NCI-H774 (cell line): ENCODE measurements at regions not wholly inside any gene's neighbourhood (a gene's known extent, or its start where the extent isn't known, plus 50 kb on each side); places are given as distances from the start of the nearest gene placed in this dataset.
"Not testable (repeated sequence)": the region's sequence is repeated elsewhere in the genome, so short reads cannot be mapped to it uniquely, and the experiment has no call there.

Experiments used
- DNase-seq: peaks from one replicate; lab custom pipeline; 2025; lab: John Stamatoyannopoulos, UW

DNA sequence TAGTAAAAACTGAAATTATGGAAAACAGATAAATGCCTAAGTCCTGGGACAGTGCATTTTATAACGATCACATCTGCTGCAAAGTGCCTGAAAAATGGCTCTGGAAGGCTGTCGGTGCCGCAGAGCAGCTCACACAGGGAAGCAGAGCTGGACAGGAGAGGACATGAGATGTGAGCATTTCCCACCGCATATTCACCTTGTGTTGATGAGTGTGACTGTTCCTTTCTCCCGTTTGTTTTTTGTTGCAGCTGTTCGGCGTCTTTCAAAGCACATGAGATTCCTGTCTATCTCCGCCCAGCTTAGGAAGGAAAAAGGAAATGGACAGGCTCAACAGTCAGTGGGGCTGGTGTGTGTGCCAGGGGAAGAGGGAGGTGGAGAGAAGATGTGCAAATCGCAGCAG lies 164.9 kb upstream of the SEMA6A start:
- no peak for DNase-seq

DNA sequence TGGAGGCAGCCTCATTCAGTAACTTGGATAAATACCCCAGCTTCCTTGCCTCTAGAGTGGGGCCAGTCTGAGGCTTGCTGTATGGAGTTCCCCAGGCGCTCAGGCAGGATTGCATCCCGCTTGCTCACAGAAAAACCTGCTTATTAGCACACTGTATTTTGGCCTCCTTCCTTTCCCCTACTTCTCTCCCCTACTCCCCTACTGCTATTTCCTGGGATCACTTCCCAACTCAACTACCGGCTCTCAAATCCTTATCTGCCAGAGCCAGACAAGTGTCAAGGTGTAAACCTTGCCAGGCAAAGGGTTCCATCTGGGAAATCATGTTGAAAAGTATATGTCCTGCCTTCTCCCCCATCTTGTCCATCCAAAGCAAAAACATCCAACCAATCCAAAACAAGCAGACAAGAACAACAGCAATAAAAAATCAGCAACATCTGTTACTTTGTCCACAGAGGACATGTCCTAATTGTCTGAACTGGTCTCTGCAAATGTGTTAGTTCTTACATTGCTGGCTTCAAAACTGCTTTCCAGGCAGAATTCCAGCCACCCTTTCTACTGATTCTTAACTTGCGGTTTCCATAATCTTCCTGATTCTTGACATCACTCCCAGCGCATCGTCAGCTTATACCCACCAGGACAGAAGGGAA lies 164.1 kb upstream of the SEMA6A start:
- no peak for DNase-seq

DNA sequence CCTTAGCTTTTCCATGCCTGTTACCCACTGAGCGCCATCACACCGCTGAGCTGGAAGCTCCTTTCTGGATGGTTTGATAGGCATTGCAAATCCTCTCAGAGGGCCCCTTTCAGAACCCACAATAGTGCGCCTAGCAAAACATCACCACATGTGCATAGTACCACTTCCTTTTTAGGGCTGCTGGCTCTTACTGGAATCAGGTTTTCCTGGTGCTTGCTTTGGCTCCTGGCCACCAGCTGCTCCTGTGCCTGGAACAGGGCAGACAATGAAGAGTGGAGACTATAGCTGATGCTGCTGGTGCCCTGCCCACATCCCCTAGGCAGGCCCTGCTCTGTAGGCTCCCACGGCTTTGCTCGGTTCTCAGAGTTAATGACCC lies 163.6 kb upstream of the SEMA6A start:
- DNase-seq: no peak

DNA sequence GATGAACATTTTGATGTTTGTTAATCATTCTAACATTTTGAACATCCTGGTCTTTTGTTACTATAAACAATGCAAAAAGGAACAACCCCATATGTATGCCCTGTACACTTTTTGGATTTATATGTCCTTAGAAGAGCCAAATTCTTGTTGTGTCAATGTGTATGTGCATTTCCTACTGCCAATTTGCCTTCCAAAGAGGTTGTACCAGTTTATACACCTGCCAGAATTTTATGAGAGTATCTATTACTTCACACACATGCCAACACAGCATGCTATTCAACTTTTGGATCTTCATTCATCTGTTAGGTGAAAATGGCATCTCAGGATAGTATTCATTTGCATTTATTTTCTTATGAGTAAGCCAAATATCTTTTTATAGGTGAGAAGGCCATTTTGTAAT lies 162.0 kb upstream of the SEMA6A start:
- DNase-seq: no peak

DNA sequence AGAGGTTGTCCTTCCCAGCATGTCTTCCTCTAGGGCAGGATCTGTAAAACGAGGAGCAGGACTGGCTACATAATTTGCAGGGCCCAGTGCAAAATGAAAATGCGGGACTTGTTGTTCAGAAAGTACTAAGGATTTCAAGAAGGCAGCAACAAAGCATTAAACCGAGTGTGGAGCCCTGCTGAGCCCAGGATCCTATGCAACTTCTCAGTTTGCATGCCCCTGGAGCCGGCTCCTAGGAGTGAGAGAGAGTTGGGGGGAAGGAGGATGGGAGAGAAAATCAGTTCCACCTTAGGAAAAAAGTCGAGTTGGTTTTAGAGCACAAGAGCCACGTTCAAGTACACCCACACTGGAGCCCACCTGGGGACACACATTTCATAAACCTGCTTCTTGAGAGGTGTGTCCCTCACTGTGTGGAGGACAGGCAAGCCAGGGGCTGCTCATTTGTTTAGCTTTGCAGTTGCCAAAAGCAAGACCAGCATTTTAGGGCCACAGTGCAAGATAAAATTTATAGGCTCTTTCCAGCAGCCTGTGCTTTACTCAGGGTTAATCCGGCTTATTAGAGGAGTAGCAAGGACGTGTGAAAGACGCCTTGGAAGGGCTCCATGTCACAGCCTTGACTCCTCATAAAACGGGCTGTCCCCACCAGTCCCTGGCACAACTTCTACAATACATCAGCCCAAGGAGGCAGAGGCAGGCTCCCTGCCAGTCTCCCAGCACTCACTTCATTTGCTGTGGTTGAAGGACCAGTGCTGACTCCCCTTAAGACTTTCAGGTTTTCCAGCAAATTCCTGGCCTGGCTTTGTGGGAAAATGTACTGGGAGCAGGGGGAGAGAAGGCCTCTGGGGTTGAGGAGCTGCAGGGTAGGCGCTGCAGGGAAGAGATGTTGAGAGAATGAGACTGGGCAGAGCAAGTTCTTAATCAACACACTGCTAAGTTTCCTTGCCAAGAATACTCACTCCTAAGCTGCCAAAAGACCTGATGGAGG lies 159.7 kb upstream of the SEMA6A start:
- DNase-seq: no peak

DNA sequence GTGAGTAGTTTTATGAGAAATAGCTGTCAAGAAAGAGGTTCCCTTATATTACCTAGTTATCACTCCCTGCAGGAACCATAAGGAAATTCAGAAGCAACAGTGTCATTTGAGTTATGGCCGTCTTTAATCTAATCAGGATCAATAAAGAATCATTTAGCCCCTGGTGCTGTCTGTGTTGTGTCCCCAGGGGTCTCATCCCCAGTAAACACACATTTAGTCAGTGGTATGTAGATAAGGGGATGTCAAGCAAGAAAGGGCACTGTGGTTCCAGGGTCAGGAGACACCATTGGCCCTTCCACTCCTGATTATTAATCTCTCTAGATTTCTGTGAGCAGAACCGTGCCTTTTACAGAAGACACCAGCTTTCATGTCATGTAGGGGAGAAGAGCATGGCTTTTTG lies 158.0 kb upstream of the SEMA6A start:
- no peak for DNase-seq

DNA sequence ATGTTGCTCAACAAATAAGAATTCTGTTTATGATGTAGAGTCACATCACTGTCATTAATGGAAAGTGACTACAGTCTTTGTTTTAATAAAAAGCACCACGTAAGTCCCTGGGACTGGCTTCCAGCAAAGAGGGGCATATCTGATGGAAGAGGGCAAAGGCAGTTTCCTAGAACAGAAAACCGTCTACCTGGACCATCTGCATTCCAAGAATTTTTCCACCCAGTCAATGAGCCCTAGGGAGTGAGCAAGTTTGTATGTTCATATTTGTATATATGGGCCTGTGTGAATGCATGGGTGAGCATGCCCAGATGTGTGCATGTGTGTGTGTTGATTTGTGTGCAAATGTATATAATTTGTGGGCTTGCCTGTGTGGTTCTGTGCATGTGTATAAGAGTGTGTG lies 156.8 kb upstream of the SEMA6A start:
- DNase-seq: no peak

DNA sequence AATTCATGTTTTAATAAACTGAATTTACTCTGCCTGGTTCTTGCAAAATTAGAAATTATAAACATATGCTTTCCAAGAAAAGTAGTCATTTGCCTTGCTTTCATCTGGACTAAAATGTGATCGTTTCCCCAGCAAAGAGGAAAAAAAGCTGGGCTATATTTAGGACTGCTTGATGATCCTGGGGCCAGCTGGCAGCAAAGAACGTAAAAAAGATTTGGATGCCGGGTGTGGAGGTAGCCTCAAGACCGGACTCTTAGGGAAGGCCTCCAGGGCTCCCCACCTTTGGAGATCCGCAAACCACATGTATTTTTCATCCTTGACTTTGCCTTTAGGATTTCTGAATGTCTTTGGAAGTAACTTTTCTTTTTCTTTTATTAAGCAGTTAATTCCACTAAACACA lies 156.1 kb upstream of the SEMA6A start:
- DNase-seq: no peak

DNA sequence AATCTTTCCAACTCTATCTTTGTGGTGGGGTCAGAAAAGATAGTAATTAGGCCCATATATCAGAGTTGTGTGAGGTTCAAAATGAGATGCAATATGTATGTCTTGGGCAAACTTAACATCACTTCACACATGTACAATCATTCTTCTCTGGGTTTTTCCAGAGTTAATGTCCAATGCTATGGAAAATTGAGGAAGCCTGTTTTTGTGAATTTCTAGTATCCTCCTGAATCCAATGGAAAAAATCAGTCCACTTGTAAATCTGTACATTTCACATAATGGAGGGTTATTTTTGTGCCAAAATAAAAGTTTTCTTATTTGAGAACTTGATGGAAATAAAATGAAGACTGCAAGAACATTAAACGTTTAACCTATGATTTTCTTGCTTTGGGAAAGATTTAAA lies 155.6 kb upstream of the SEMA6A start:
- DNase-seq: no peak

DNA sequence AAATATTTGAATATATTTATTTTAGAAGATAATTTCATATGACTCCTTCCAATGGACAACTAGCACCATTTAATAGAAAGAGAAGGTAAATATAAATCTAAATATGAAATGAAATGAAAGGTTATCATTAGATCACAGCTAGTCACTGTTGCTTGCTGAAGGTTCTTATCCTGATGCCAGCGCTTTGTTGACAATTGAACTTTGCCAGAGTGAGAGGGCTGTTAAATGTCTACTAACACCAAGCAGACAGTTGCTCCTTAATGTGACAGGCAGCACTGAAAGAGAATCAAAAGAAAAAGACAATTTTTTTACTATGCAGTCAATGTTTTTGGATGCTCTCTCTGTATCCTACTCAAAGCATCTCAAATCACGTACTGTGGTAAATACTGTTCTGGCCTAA lies 152.6 kb upstream of the SEMA6A start:
- DNase-seq: no peak

DNA sequence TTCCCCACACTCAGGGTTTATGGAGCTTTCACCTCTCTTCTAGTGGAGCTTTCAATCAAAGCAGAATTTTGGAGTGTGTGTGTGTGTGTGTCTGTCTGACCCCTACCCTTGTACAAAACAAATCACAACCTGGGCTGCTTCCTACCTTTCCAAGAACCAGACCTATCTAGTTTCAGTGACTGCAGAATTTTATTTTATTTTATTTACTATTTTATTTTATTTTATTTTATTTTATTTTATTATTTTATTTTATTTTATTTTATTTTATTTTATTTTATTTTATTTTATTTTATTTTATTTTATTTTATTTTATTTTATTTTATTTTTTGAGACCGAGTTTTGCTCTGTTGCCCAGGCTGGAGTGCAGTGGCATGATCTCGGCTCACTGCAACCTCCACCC lies 151.6 kb upstream of the SEMA6A start:
- not testable (repeated sequence) for DNase-seq

DNA sequence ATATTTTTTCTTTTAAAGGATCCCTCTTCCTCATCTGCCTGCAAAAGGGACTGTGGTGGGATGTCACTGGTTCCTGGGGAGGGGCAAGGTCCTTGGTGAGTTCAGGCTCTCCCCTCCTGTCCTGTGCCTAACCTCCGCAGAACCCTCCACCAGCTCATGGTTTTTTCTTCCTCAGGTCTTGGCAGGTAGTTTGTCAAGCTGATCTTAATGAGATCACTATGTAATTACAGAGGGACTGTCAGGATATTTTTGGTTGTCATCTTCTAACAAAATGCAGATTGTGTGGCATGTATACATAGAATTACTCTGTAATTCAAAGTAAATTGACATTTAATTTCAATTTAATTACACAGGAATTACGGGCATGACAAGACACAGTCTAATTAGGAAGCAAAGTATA lies 150.3 kb upstream of the SEMA6A start:
- DNase-seq: no peak

DNA sequence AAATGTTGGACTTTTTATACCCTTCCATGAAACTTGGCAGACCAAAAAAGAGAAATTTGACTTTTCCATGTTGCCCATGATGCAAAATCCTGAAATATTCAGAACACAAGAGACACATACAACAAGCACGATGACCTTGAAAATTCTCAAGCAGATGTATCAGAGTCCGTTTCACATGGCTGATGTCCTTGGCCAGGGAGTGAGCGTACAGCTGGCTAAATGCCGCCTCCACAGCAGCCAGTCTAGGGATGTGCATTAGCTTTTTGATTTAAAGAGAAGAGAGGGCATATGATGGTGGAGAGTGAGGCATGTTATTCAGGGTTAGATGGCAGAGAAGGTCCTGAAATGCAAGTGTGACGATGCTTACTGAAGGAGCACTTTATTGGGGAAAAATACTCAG lies 148.0 kb upstream of the SEMA6A start:
- no peak for DNase-seq

DNA sequence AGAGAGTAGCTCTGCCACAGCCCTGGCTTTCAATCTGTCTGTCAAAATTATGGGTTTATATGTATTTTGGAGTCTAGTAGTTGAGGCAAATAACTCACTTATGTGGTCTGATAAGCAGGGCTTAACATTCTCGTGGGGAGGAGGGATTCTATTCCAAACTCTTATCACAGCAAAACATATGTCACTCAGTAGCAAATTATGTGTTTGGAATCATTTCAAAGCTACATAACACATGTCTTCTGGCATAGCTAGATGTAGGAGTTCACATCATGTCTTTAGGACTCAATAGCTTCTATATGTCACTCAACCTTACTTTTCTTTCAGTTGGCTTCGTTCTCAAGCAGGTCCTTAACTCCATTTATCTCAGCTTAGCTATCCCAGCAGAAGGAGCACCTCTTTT lies 144.5 kb upstream of the SEMA6A start:
- DNase-seq: no peak

DNA sequence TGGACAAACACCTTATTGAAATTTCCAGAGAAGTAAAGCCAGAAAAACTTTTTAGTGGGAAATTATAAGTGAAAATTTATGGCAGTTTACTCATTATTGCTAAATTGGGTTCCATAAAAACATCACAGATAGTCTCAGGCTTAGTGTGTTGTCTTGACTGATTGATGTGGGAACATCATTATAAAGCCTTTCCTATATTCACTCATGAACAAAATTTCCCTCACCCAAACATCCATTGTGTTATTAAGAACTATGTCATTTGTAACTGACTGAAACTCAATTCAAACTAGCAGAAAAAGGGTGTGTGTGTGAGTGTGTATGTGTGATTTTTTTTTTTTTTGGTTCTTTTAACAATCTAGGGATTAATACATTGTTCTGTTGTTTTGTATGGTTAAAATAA lies 143.7 kb upstream of the SEMA6A start:
- DNase-seq: no peak

DNA sequence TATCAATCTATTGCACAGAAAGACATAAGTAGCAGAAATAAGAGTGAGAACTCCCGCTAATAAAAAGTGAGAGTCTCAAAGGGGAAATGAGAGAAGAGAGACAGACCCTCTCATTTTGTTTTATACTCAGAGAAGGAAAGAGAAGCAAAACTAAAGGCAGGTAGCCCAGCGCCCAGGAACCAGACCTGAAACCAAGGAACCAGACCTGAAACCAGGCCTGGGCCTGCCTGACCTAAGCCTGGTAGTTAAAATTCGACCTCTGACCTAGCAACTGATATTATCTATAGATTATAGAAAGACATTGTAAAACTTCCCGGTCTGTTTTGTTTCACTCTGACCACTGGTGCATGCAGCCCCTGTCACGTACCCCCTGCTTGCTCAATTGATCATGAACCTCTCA lies 134.5 kb upstream of the SEMA6A start:
- DNase-seq: no peak

DNA sequence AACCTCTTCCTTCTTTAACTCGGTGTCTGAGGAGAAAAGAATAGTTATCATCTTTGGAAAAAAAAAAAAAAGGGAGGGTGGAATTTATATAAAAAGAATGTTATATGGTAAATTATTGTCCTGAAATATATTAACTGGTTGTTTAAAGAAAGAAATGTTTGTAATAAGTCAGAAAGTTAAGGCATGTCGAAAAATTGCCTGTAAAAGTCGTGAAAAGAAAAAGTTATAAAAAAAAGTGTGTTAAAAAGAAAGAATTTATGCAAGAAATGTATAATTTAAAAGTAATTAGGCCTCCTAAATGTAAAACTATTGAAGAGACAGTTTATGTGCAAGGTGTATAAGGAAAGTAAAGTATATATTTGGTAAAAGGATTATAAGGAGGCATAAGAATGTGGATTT lies 130.5 kb upstream of the SEMA6A start:
- not testable (repeated sequence) for DNase-seq

DNA sequence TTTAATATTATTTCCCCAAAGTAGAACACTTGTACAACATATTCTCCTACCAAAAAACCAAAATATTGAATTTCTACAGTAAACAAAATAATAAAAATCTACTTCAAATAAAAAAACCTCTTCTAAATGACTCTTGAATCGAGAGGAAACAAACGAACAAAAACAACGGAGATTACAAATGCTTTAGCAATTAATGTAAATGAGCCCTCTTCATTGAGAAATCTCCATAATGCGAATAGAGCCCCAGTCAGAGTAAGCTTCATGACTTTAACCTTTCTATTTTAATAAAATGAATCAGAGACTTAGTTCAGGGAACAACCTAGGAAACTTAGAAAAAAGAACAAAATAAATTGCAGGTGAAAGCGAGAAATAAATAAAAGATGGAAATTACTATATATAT lies 129.3 kb upstream of the SEMA6A start:
- DNase-seq: no peak

DNA sequence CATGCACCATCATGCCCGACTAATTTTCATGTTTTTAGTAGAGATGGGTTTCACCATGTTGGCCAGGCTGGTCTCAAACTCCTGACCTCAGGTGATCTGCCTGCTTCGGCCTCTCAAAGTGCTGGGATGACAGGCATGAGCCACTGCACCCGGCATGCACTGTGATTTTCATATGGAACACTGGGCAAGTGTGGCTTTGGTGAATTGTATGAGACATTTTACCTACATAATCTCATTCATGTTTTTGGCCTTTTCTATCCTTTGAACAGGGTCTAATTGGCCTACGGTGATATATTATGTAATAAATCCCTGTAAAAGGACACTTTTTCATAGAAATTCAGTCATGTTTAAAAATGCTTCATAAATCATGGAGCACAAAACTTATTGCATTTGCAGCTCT lies 128.7 kb upstream of the SEMA6A start:
- DNase-seq: no peak

DNA sequence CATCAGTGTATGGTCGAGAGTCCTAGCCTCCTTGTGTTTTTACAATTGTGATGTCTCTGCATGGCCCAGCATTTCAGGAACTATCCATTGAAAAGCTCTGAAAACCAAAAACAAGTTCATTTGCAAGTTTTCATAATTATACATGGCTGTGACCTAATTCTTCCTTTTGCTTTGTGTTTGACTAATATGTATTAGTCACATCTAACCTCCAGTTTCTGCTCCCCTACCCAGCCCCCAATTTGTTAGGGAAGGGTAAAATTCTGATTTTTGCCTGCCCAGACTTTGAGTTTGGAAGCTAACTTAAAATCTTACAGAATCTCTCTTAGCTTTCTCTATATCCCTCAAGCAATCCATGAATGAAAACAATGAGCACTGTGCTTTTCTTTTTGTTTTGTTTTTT lies 128.2 kb upstream of the SEMA6A start:
- DNase-seq: no peak

DNA sequence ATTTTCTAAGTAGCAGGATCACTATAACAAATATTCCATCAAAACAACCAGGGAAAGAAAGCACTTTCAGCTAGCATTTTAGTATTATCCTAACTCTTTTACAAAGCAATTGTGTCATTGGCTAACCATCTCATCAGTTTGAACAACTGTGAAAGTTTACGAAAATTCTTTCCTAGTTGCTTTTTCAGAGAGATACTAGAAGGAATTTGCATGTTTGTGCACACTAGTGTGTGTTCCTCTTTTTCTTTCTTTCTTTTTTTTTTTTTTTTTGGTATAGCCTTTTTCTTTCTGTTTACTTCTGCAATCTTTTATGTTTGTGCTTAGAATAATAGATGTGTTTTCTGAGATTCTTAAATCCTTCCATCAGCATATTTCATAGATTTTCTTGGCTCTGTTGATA lies 124.7 kb upstream of the SEMA6A start:
- DNase-seq: no peak

DNA sequence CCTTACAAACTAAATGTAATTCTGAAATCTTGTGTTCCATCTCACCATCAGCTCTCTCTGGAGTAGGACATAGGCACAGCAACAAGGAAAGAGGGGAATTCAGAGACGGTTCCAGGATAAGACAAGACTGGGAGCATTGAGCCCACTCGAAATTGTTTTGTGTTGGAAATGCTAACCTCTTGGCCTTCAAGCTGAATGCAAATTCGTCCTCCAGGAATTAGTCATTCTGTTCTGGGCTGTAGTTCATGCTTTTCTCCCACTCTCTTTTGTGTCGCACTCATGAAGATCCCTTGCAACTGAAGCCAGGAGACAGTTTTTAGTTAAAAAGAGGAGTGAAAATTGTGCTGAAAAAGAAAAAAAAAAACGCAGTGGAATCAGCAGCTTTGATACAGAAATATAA lies 121.7 kb upstream of the SEMA6A start:
- DNase-seq: no peak

DNA sequence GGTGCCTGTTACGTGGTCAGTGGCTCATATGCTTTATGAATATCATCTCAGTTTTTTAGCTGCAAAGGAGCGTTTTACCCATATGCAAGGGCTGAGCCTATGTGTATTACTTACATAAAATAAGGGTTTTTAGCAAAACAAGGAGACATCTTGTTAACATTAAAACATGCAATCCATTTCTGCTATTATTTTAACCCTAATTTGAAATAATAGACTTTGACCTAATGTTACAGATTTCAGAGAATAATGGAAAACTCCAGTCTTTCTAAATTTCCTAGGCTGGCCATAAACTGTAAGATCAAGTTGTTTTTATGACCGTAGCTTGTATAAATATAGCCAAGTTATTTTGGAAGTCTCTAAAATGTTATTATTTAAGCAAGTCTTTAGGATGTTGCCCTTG lies 121.1 kb upstream of the SEMA6A start:
- DNase-seq: no peak

DNA sequence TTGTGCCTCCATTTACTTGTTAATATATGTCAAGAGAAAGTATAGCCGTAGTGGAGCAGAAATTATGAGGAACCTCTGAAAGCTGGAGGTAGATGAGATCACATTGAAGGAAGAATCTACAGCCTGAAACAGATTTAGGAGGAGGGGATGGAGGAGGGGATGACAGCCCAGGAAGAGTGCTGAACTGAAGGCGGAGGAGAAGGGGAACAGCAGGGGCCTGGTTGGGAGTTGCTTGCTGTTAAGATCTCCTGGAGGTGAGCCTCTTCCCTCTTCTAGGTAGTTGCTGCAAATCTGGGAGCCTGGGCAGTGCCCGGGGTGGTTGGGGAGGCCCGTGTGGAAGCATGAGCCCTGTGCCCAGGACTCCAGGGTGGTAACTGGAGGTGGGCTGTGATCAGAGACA lies 111.8 kb upstream of the SEMA6A start:
- no peak for DNase-seq
